Tibial nerve (tissue), 4 donors: ENCODE measurements at regions not wholly inside any gene's neighbourhood (a gene's known extent, or its start where the extent isn't known, plus 50 kb on each side); places are given as distances from the start of the nearest gene placed in this dataset.
A peak's percentile ranks its signal among the peaks of the same experiment; 100 is the strongest.

Source experiments
- DNase-seq, 2 donors: peaks; one replicate each; pipeline ENCODE4 v3.0.0-alpha.2; 2019; ENCODE audit warnings: low spot score in 2 of 2
- H3K27ac ChIP-seq, 4 donors: fragments of 200-600 bp; sonication (generic) in 3 of 4; one replicate each; pipeline ENCODE4 v1.5.1; 2017 to 2019; ENCODE audit warnings: mild to moderate bottlenecking in 1 of 4
- H3K27me3 ChIP-seq, 2 donors: fragments of 200-600 bp; sonication (generic) in 1 of 2; one replicate each; pipeline versions ENCODE4 v1.5.1 to v1.6.0; 2017 to 2019
- H3K36me3 ChIP-seq, 3 donors: fragments of 200-600 bp; sonication (generic); one replicate each; pipeline ENCODE4 v1.5.1; 2018 to 2019
- H3K4me1 ChIP-seq, 4 donors: fragments of 200-600 bp; sonication (generic) in 3 of 4; one replicate each; pipeline ENCODE4 v1.5.1; 2017 to 2019
- H3K4me3 ChIP-seq, 4 donors: fragments of 200-600 bp; sonication (generic) in 3 of 4; one replicate each; pipeline ENCODE4 v1.5.1; 2017 to 2019; ENCODE audit warnings: mild to moderate bottlenecking in 1 of 4, moderate library complexity in 1 of 4
- H3K9me3 ChIP-seq, 4 donors: fragments of 200-600 bp; sonication (generic) in 3 of 4; one replicate each; pipeline ENCODE4 v1.5.1; 2017 to 2019
- EP300 ChIP-seq, 2 donors: sonication (generic); formaldehyde crosslinking; IDR thresholded peaks; one replicate each; pipeline ENCODE4 v1.6.1; 2017; ENCODE audit warnings: antibody characterized with exemption in 2 of 2, mild to moderate bottlenecking in 1 of 2
- POLR2A ChIP-seq, 2 donors: fragments of 450-650 bp; IDR thresholded peaks; one replicate each; pipeline ENCODE4 v1.6.1; 2017; ENCODE audit warnings: antibody characterized with exemption in 2 of 2, mild to moderate bottlenecking in 2 of 2, moderate library complexity in 2 of 2
- WGBS, 2 donors: methylation state at CpG; one replicate each; pipeline ENCODE4 v1.1.5; 2018; 5-methylcytosine and 5-hydroxymethylcytosine counted together
- TF ChIP-seq, protein P1 (sequence below), 5 experiments: fragments of 200-600 bp in 3 of 5; fragments of 450-650 bp in 2 of 5; sonication (generic) in 3 of 5; IDR thresholded peaks; one replicate each; pipeline ENCODE4 v1.5.1; 2016 to 2019; ENCODE audit warnings: antibody characterized with exemption in 5 of 5, mild to moderate bottlenecking in 3 of 5, moderate library complexity in 2 of 5

- H3K4me3 ChIP-seq, result no peak overlapping the region
- WGBS, 2 donors, result 77 to 78% methylated on average over 24 to 27 of the region's 27 CpGs
- DNase-seq, result no peak
- no peaks in the 10 kb centered on the region for H3K9me3 ChIP-seq
- peak overlapping the region in 1 of 4 donors; percentile 67 for H3K27ac ChIP-seq
- TF ChIP-seq EP300 (IDR thresholded peaks at IDR 0.05) (no peak), POLR2A (IDR thresholded peaks at IDR 0.05) (no peak)
- TF ChIP-seq, protein P1, sequence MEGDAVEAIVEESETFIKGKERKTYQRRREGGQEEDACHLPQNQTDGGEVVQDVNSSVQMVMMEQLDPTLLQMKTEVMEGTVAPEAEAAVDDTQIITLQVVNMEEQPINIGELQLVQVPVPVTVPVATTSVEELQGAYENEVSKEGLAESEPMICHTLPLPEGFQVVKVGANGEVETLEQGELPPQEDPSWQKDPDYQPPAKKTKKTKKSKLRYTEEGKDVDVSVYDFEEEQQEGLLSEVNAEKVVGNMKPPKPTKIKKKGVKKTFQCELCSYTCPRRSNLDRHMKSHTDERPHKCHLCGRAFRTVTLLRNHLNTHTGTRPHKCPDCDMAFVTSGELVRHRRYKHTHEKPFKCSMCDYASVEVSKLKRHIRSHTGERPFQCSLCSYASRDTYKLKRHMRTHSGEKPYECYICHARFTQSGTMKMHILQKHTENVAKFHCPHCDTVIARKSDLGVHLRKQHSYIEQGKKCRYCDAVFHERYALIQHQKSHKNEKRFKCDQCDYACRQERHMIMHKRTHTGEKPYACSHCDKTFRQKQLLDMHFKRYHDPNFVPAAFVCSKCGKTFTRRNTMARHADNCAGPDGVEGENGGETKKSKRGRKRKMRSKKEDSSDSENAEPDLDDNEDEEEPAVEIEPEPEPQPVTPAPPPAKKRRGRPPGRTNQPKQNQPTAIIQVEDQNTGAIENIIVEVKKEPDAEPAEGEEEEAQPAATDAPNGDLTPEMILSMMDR (IDR thresholded peaks at IDR 0.05), result no peak
- peaks cover 0 to 58% (median 8%) of the 10 kb centered on the region in 4 donors for H3K4me1 ChIP-seq
- no peaks in the 10 kb centered on the region for H3K27me3 ChIP-seq
- H3K36me3 ChIP-seq, result no peaks in the 10 kb centered on the region
Measured at GRCh38 chr7:120164-120991, 72.0 kb upstream of the FAM20C start.

DNA sequence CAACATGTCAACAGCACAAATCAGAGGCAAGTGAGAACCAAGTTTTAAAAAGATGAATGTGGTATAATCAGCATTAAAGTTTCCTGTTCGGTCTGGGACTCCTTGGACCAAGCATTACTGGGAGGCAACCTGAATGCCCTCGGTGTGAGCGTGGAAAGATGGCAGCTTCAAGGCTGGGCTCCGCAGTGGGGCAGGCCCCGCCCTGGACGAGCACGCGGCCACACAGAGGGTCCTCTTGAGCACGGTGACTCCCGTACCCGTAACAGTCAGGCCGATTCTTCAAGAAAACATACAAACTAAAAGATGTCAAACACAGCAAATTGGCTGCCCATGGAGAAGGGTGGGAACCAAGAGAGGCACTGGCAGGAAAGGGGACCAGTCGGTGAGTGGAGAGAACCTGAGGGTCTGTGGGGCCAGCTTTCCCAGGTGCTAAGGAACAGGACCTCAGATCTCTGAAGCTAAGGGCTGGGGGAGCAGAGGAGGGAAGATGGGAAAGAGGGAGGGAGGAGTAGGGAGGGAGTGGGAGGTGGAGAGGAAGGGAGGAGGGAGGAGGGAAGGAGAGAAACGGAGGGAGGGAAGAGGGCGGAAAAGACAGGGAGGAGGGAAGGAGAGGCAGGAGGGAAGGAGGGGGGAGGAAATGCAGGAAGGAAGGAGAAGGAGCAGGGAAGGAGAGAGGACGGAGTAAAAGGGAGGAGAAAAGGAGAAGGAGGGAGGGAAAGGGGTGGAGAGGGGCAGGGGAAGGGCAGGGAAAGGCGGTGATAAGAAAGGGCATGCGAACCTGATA is 71.2 kb upstream of the FAM20C start:
- H3K4me3 ChIP-seq, result no peak overlapping the region
- WGBS, 2 donors, result 69 to 75% methylated on average over 18 of the region's 18 CpGs
- no peaks in the 10 kb centered on the region for H3K36me3 ChIP-seq
- H3K9me3 ChIP-seq, result no peaks in the 10 kb centered on the region
- no peaks in the 10 kb centered on the region for H3K27me3 ChIP-seq
- peak overlapping the region in 1 of 4 donors; percentile 50 for H3K27ac ChIP-seq
- DNase-seq, result no peak
- H3K4me1 ChIP-seq, result peaks cover 0 to 50% (median 3%) of the 10 kb centered on the region in 4 donors
- TF ChIP-seq EP300 (IDR thresholded peaks at IDR 0.05) (no peak), POLR2A (IDR thresholded peaks at IDR 0.05) (no peak)
- TF ChIP-seq, protein P1 (IDR thresholded peaks at IDR 0.05), result no peak

DNA sequence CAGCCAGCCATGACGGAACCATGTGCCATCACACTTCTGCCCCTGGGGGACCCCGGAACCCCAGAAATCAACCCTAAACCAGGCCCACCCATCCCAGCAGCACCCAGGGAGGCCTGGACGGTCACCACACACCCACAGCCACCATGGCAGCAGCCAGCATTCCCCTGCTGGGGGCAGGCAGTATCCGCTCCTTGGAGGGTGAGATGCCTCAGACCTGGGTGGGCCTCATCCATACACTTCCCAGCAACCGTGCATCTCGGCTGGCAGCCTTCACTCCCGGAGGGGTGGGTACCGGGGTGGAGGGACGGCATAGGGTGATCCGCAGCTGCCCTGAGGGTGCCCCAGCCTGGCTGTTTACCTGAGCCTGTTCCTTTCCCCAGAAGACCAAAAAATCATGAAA is 69.1 kb upstream of the FAM20C start:
- H3K27ac ChIP-seq, result no peak overlapping the region
- TF ChIP-seq, protein P1 (IDR thresholded peaks at IDR 0.05), result no peak
- no peak for TF ChIP-seq POLR2A (IDR thresholded peaks at IDR 0.05)
- no peak for TF ChIP-seq EP300 (IDR thresholded peaks at IDR 0.05)
- H3K4me1 ChIP-seq, result peaks cover 0 to 49% (median 0%) of the 10 kb centered on the region in 4 donors
- no peaks in the 10 kb centered on the region for H3K9me3 ChIP-seq
- no peaks in the 10 kb centered on the region for H3K36me3 ChIP-seq
- 77 to 90% methylated on average over 9 to 10 of the region's 10 CpGs for WGBS, 2 donors
- no peak for DNase-seq
- no peaks in the 10 kb centered on the region for H3K27me3 ChIP-seq
- H3K4me3 ChIP-seq, result no peak overlapping the region

GRCh38 chr7:124130-124949 is 68.0 kb upstream of the FAM20C start:
- Histone ChIP-seq H3K27ac (no peak overlapping the region), H3K27me3 (no peaks in the 10 kb centered on the region), H3K4me1 (peaks cover 0 to 49% (median 0%) of the 10 kb centered on the region in 4 donors), H3K9me3 (no peaks in the 10 kb centered on the region), H3K4me3 (no peak overlapping the region), H3K36me3 (no peaks in the 10 kb centered on the region)
- no peak for DNase-seq
- TF ChIP-seq POLR2A (IDR thresholded peaks at IDR 0.05) (no peak), EP300 (IDR thresholded peaks at IDR 0.05) (no peak)
- TF ChIP-seq, protein P1 (IDR thresholded peaks at IDR 0.05), result no peak
- WGBS, 2 donors, result 72 to 78% methylated on average over 17 to 19 of the region's 21 CpGs
